Anterior cingulate cortex (tissue), 58 donors: ENCODE measurements at regions not wholly inside any gene's neighbourhood (a gene's known extent, or its start where the extent isn't known, plus 50 kb on each side); places are given as distances from the start of the nearest gene placed in this dataset.

ENCODE experiments used
- DNase-seq, 58 donors: peaks; one replicate each; lab custom pipeline; 2025; lab: John Stamatoyannopoulos, UW

DNA sequence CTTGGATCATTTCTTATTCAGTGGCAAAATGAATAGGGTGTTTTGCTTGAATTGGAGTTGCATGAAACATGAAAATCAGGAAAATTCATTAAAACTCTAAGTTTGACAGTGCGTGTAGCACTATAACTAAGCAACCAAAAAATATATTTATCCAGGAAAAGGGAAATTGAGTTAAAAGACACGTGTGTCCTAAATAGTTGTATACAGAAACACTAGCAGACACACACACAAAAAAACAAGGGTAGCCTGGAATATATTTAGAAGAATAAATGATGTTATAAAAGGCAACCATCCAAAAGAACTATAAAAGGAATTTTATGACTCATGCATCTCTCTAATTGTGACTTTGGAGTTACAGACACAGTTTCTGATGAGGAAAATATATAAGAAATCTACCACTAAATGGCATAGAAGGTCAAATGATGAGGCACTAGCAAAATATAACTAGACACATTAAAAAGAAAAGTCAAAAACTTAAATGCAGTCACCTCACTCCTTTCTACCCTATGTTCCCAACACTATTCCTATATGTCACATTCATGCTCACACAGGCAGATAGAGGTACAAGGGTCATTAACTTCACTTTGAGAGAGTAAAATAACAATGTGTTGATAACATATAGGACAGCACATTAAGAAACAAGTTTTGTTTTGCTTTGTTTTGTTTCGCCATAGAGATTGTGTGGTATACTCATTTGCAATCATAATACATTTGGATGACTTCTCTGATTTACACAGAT, 793.6 kb upstream of the INTU start:
- no peak for DNase-seq

DNA sequence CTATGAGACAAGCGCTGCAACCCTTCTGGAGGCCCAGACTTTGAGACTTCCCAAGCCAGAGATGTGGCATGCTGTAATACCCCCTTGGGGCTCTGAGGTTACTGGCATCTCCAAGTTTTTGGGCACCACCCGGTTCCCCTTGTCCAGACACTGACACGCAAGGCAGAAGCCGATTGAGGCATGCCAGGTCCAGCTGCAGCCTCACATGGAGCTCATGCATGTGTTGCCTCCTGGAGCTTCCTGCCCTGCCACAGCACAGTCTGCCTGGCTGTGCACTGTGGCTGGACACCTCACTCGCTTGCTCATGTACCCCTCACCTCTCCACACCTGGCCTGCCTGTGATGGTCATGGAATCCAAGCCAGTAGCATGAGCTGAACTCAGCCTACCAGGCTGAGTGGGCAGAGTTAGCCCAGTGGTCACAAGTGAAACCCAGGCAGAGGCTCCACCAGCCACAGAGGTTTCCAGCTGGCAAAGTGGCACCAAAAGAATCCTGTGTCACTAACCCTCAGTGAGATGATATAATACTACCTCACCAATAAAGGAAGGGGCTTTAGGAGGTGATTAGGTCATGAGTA, 789.2 kb upstream of the INTU start:
- DNase-seq, result peak in 1 of 58 donors; percentile 4

- DNase-seq, result no peak
Measured at GRCh38 chr4:126850286-126850685, 782.5 kb upstream of the INTU start.

DNA sequence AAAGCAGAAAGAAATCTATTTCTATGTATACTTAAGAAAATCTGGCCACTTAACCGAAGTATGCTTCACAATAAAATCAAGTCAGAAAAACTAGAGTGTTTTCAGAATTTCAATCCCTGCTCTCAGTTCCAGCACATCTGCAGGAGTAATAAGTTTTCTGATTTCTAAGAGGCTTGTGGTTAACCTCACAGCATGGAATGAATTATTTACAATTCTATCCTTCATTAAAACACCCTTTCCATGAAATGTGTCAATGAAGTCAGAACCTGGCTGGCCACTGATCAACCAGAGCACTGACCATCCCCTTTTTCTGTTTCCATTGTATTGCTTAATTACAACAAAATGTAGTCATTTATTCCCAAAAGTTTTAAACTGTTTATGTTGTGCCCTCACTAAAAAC, 781.4 kb upstream of the INTU start:
- no peak for DNase-seq

GRCh38 chr4:126853715-126854114, 779.0 kb upstream of the INTU start:
- no peak for DNase-seq

DNA sequence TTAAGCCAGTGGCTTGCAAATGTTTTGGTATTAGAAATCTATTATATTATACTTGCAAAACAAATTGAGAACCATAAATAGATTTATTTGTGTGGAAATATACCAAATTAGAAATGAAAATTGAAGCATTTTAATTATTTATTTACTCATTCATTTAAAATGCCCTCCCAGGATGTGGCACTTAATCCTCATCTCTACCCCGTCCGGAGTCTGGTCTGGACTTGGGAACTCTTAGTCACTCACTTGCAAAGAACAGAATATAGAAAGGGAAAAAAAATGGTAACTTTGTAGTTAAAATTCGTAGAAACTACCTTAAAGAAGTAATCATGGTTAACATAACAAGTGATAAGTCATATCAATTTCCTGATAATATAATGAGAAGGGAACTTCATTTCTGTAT, 775.9 kb upstream of the INTU start:
- no peak for DNase-seq

DNA sequence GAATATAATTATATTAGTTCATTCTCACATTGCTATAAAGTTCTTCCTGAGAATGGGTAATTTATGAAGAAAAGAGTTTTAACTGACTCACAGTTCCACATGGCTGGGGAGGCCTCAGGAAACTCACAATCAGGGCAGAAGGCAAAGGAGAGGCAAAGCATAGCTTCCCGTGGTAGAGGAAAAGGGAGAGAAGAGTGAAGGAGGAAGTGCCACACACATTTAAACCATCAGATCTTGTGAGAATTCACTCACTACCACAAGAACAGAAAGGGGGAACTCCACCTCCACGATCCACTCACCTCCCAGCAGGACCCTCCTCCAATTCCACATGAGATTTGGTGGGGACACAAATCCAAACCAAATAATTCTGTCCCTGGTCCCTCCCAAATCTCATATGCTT, 773.4 kb upstream of the INTU start:
- DNase-seq, result no peak

GRCh38 chr4:126859872-126860271, 772.9 kb upstream of the INTU start:
- no peak for DNase-seq

DNA sequence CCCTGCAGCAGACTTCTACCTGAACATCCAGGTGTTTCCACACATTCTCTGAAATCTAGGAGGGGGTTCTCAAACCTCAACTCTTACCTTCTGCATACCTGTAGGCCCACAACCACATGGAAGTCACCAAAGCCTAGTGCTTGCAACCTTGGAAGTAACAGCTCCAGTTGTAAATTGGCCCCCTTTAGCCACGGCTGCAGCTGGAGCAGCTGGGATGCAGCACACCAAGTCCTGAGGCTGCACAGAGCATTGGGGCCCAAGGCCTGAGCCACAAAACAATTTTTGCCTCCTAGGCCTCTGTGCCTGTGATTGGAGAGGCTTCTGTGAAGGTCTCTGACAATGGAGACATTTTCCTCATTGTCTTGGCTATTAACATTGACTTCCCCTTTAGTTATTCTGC, 772.4 kb upstream of the INTU start:
- DNase-seq, result no peak

DNA sequence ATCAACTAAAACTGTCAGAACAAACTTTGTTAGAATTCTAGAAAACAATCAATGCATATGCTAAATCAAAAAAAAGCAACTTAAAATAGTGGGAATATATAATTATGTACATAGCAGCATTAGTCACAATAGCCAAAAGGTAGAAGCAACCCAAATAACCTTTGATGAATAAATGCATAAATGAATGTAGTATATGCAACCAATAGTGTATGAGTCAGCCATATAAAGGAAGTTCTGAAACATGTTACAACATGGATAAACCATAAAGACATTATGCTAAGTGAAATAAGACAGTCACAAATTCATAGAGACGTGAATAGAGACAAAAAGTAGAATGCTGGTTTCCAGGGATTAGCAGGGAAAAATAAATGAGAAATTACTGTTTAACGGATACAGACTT, 762.8 kb upstream of the INTU start:
- no peak for DNase-seq

GRCh38 chr4:126871810-126872209, 760.9 kb upstream of the INTU start:
- no peak for DNase-seq

GRCh38 chr4:126874533-126874932, 758.2 kb upstream of the INTU start:
- DNase-seq, result no peak

GRCh38 chr4:126888968-126889367, 743.8 kb upstream of the INTU start:
- no peak for DNase-seq

GRCh38 chr4:126890383-126890782, 742.4 kb upstream of the INTU start:
- no peak for DNase-seq

DNA sequence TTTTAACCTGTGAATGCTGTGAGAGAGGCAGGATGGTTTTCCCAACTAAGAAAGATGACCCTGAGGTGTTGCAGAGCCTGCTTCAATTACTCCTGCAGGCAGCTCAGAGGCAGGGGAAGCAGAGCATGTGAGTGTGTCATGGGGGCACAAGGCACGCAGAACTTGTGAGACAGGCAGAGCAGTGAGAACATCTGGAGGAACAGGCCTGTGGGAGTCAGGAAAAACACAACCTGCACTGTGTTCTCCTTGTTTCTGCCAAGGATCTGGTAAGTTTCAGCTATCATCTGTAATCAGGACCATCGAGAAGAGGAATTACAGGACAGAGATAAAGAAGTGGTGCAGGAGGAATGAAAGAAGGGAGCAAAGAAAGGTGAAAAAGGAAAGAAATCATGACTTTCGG, 741.8 kb upstream of the INTU start:
- DNase-seq, result no peak

DNA sequence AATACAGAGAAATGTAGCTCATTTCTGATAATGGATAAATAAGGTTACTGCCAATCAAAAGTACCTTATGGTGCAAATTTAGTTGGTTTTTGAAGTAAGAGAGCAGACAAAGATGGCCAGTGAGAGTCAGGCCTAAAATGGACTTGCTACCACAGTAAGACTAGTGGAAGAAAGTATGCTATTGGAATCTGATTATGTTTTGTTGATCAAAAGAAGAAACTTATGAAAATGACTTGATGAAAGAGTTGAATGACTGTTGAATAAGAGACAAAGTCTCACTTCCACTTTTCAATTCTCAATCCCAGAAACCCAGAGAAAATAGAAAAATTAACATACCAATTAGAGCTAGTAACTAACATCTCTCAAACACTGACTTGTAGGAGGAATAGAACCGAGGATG, 737.8 kb upstream of the INTU start:
- DNase-seq, result no peak

DNA sequence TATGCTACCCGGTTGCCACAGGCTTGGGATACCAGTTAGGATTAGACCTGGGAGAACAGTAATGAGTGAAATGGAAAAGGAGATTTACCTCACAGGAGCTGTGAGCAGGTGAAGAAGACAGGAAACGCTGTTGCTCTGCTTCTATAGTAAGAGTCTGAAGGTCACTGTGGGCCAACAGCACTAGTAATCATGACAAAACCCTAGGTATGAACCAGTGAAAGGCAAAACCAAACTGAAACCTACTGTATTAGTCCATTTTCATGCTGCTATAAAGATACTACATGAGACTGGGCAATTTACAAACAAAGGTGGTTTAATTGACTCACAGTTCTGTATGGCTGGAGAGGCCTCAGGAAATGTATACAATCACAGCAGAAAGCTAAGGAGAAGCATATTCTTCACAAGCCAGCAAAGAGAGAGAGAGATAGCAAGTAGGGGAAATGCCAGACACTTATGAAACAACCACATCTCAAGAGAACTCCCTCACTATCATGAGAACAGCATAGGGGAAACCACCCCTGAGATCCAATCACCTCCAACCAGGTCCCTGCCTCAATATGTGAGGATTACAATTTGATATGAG, 736.7 kb upstream of the INTU start:
- no peak for DNase-seq

DNA sequence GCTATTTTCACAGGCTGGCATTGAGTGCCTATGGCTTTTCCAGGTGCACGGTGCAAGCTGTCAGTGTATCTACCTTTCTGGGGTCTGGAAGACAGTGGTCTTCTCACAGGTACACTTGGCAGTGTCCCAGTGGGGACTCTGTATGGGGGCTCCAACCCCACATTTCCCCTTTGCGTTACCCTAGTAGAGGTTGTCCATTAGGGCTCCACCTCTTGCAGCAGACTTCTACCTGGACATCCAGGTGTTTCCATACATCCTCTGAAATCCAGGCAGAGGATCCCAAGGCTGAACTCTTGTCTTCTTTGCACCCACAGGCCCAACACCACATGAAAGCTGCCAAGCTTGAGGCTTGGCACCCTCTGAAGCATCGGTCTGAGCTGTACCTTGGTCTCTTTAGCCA, 735.7 kb upstream of the INTU start:
- no peak for DNase-seq

- no peak for DNase-seq
Measured at GRCh38 chr4:126898815-126899214, 733.9 kb upstream of the INTU start.

- DNase-seq, result peak in 10 of 58 donors; percentile 0 to 21 (median 5)
Measured at GRCh38 chr4:126899331-126899801, 733.4 kb upstream of the INTU start.

- no peak for DNase-seq
Measured at GRCh38 chr4:126906466-126906865, 726.3 kb upstream of the INTU start.

GRCh38 chr4:126907389-126907788, 725.4 kb upstream of the INTU start:
- DNase-seq, result no peak
